A549 (cell line): ENCODE measurements at regions not wholly inside any gene's neighbourhood (a gene's known extent, or its start where the extent isn't known, plus 50 kb on each side); places are given as distances from the start of the nearest gene placed in this dataset.

ENCODE experiments used
- ATAC-seq, 2 experiments: fragments of 200-7000 bp in 1 of 2; fragments of >200 bp in 1 of 2; cut with Nextera tagmentation in 1 of 2; cut with Tn5 transposase in 1 of 2; 3 replicates each; pipeline versions ENCODE4 v1.8.0 to v1.9.1; 2018 to 2020; ENCODE audit warnings: mild to moderate bottlenecking in 1 of 2, moderate library complexity in 1 of 2
- CTCF ChIA-PET: fragments of 300-600 bp; sonication (Branson Sonifier 250); formaldehyde crosslinking; extraction: SDS; loops from one replicate; lab custom pipeline; 2021; ENCODE audit warnings: antibody characterized with exemption, inconsistent platforms; lab: Yijun Ruan, JAX
- POLR2A ChIA-PET: fragments of 350-600 bp; formaldehyde crosslinking; extraction: SDS; loops from one replicate; lab custom pipeline; 2021; ENCODE audit warnings: antibody characterized with exemption, inconsistent platforms; lab: Yijun Ruan, JAX
- DNase-seq, 2 experiments: peaks; one replicate each; pipeline versions ENCODE4 v3.0.0 to v3.0.0-alpha.2; 2011 to 2016; ENCODE audit warnings: low read depth in 1 of 2, low spot score in 1 of 2
- FAIRE-seq: peaks from 2 replicates; lab custom pipeline; 2011; peaks lifted over from hg19 to GRCh38; lab: Jason Lieb, UNC
- H3K27ac ChIP-seq, 2 experiments: fragments of >200 bp; sonication (Bioruptor Twin); formaldehyde crosslinking; 3 replicates each; pipeline ENCODE4 v1.5.1; 2016 to 2017
- H3K4me1 ChIP-seq: fragments of >200 bp; sonication (Bioruptor Twin); formaldehyde crosslinking; 3 replicates; pipeline ENCODE4 v1.6.1; 2016
- H3K4me2 ChIP-seq: fragments of >200 bp; sonication (Bioruptor Twin); formaldehyde crosslinking; 3 replicates; pipeline ENCODE4 v1.6.1; 2016
- H3K4me3 ChIP-seq: fragments of >200 bp; sonication (Bioruptor Twin); formaldehyde crosslinking; 3 replicates; pipeline ENCODE4 v1.5.1; 2016
- H3K9me3 ChIP-seq: fragments of >200 bp; sonication (Bioruptor Twin); formaldehyde crosslinking; 3 replicates; pipeline ENCODE4 v1.6.1; 2016
- CBX2 ChIP-seq: fragments of 200-600 bp; sonication (generic); IDR thresholded peaks from 2 replicates; pipeline ENCODE4 v1.6.1; 2016; ENCODE audit warnings: low read depth, mild to moderate bottlenecking, borderline replicate concordance
- CTCF ChIP-seq: fragments of >200 bp; sonication (Bioruptor Twin); formaldehyde crosslinking; IDR thresholded peaks from 3 replicates; pipeline ENCODE4 v1.5.1; 2016
- FOXS1 ChIP-seq: fragments of 250-450 bp; sonication (Bioruptor Pico); IDR thresholded peaks from 2 replicates; pipeline ENCODE4 v1.5.0; 2020; ENCODE audit warnings: mild to moderate bottlenecking, moderate library complexity
- GATA3 ChIP-seq: IDR thresholded peaks from 2 replicates; pipeline ENCODE4 v1.6.1; 2012; ENCODE audit warnings: borderline replicate concordance
- HDAC2 ChIP-seq: fragments of 200-600 bp; sonication (generic); IDR thresholded peaks from 2 replicates; pipeline ENCODE4 v1.6.1; 2016
- HOXA7 ChIP-seq: fragments of 250-450 bp; sonication (Bioruptor Pico); IDR thresholded peaks from 2 replicates; pipeline ENCODE4 v1.5.0; 2020; ENCODE audit warnings: mild to moderate bottlenecking, moderate library complexity
- HOXB13 ChIP-seq: fragments of 250-450 bp; sonication (Bioruptor Pico); IDR thresholded peaks from 2 replicates; pipeline ENCODE4 v1.5.0; 2020; ENCODE audit warnings: low read depth, mild to moderate bottlenecking, moderate library complexity
- KDM5A ChIP-seq: fragments of 200-600 bp; sonication (generic); IDR thresholded peaks from 2 replicates; pipeline ENCODE4 v1.6.1; 2016; ENCODE audit warnings: antibody characterized with exemption, mild to moderate bottlenecking
- MAX ChIP-seq: IDR thresholded peaks from 2 replicates; pipeline ENCODE4 v1.6.1; 2012
- MYC ChIP-seq: IDR thresholded peaks from 2 replicates; pipeline ENCODE4 v1.6.1; 2012; ENCODE audit warnings: mild to moderate bottlenecking, inconsistent platforms, low read length, improper control_type of control experiment, borderline replicate concordance
- NPAS2 ChIP-seq: fragments of 250-450 bp; sonication (Bioruptor Pico); IDR thresholded peaks from 2 replicates; pipeline ENCODE4 v1.8.0; 2022; ENCODE audit warnings: mild to moderate bottlenecking, moderate library complexity, borderline replicate concordance
- NR3C1 ChIP-seq: fragments of >200 bp; sonication (Bioruptor Twin); formaldehyde crosslinking; IDR thresholded peaks from 3 replicates; pipeline ENCODE4 v1.6.1; 2017
- POLR2A ChIP-seq: IDR thresholded peaks from 2 replicates; pipeline ENCODE4 v1.6.1; 2012; ENCODE audit warnings: mild to moderate bottlenecking, low read length
- POLR2AphosphoS2 ChIP-seq: conservative IDR thresholded peaks from 2 replicates; pipeline ENCODE4 v1.6.1; 2012; ENCODE audit warnings: low read length, improper control_type of control experiment, inconsistent platforms
- RCOR1 ChIP-seq: fragments of 150-350 bp; IDR thresholded peaks from 2 replicates; pipeline ENCODE4 v1.6.1; 2014; ENCODE audit warnings: antibody characterized with exemption, low read length, low read depth
- REST ChIP-seq: fragments of 200-600 bp; sonication (generic); IDR thresholded peaks from 2 replicates; pipeline ENCODE4 v1.6.1; 2016; ENCODE audit warnings: antibody characterized with exemption, mild to moderate bottlenecking, moderate library complexity
- RNF2 ChIP-seq: fragments of 200-600 bp; sonication (generic); IDR thresholded peaks from 2 replicates; pipeline ENCODE4 v1.6.1; 2016; ENCODE audit warnings: low read depth, mild to moderate bottlenecking, antibody characterized with exemption, moderate library complexity, borderline replicate concordance
- TFCP2L1 ChIP-seq: fragments of 250-450 bp; sonication (Bioruptor Pico); IDR thresholded peaks from 2 replicates; pipeline ENCODE4 v1.5.0; 2021; ENCODE audit warnings: mild to moderate bottlenecking
- TP53 ChIP-seq: fragments of 250-450 bp; sonication (Bioruptor Pico); IDR thresholded peaks from 2 replicates; pipeline ENCODE4 v1.5.0; 2021; ENCODE audit warnings: mild to moderate bottlenecking, moderate library complexity
- ZC3H11A ChIP-seq: fragments of 450-650 bp; IDR thresholded peaks from 2 replicates; pipeline ENCODE4 v1.6.1; 2014; ENCODE audit warnings: antibody characterized with exemption, mild to moderate bottlenecking
- ZFP36 ChIP-seq: fragments of 450-650 bp; IDR thresholded peaks from 2 replicates; pipeline ENCODE4 v1.6.1; 2014; ENCODE audit warnings: borderline replicate concordance; ENCODE audit not compliant: partially characterized antibody
- ZNF302 ChIP-seq: fragments of 250-450 bp; sonication (Bioruptor Pico); IDR thresholded peaks from 2 replicates; pipeline ENCODE4 v1.9.0; 2021; ENCODE audit warnings: inconsistent platforms, mild to moderate bottlenecking, moderate library complexity
- ZSCAN20 ChIP-seq: fragments of 250-450 bp; sonication (Bioruptor Pico); IDR thresholded peaks from 2 replicates; pipeline ENCODE4 v1.8.0; 2022; ENCODE audit warnings: mild to moderate bottlenecking, moderate library complexity
- WGBS: methylation state at CpG from one replicate; pipeline ENCODE4 v1.1.6; 2017; ENCODE audit errors: missing lambda C conversion rate; 5-methylcytosine and 5-hydroxymethylcytosine counted together

- Histone ChIP-seq H3K4me2 (no peak overlapping the region), H3K4me3 (no peak overlapping the region), H3K9me3 (no peaks in the 10 kb centered on the region), H3K27ac (no peak overlapping the region), H3K4me1 (no peaks in the 10 kb centered on the region)
- TF ChIP-seq CTCF (no peak), ZNF302 (no peak), RNF2 (no peak), POLR2AphosphoS2 (no peak), REST (no peak), HOXA7 (CRISPR knock-in tag) (no peak), NR3C1 (no peak), NPAS2 (no peak), CBX2 (no peak), GATA3 (no peak), RCOR1 (no peak)
- ChIA-PET POLR2A (no interaction called here), CTCF (interaction anchor here (0.6 kb wide), 1 partner anchor 487 kb away, joined by 3 read pairs; no protein-coding TSS in a partner anchor)
- ATAC-seq, result no peak
- 91% methylated on average over 9 of the region's 9 CpGs for WGBS
- DNase-seq, result no peak
- FAIRE-seq, result no peak
Observed at GRCh38 chr11:70866834-70867233, 385.5 kb downstream of the SHANK2 start.

- FAIRE-seq, result no peak
- Histone ChIP-seq H3K4me2 (no peak overlapping the region), H3K27ac (no peak overlapping the region), H3K4me3 (no peak overlapping the region), H3K9me3 (no peaks in the 10 kb centered on the region), H3K4me1 (no peaks in the 10 kb centered on the region)
- TF ChIP-seq POLR2A (no peak), TP53 (CRISPR knock-in tag) (no peak), HOXA7 (CRISPR knock-in tag) (no peak), GATA3 (no peak), HDAC2 (no peak), TFCP2L1 (CRISPR knock-in tag) (no peak), RCOR1 (no peak), MYC (no peak), KDM5A (no peak)
- 90% methylated on average over 25 of the region's 25 CpGs for WGBS
- ChIA-PET CTCF (interaction anchor here (0.6 kb wide), 1 partner anchor 488 kb away, joined by 3 read pairs; no protein-coding TSS in a partner anchor), POLR2A (no interaction called here)
- no peak for DNase-seq
- ATAC-seq, result no peak; a peak in 1 of 6 replicates
Observed at GRCh38 chr11:70867281-70868047, 384.9 kb downstream of the SHANK2 start.

- Histone ChIP-seq H3K4me2 (no peak overlapping the region), H3K27ac (no peak overlapping the region)
- WGBS, result 82% methylated on average over 8 of the region's 8 CpGs
- CTCF ChIA-PET, result no interaction called here
- POLR2A ChIA-PET, result no interaction called here
- no peak for FAIRE-seq
- DNase-seq, result no peak
- TF ChIP-seq HOXB13 (CRISPR knock-in tag), result no peak
- no peak for TF ChIP-seq ZSCAN20 (CRISPR knock-in tag)
- TF ChIP-seq MAX, result no peak
- TF ChIP-seq GATA3, result no peak
- no peak for TF ChIP-seq FOXS1
- TF ChIP-seq ZFP36, result peak; percentile 46
- no peak for TF ChIP-seq ZC3H11A
- TF ChIP-seq, all 56 proteins: peak for 1
- no peak overlapping the region for H3K4me3 ChIP-seq
- no peaks in the 10 kb centered on the region for H3K4me1 ChIP-seq
- no peaks in the 10 kb centered on the region for H3K9me3 ChIP-seq
- ATAC-seq, result no peak
Observed at GRCh38 chr11:70868341-70868885, 384.0 kb downstream of the SHANK2 start.
